H1 (cell line): ENCODE measurements at regions not wholly inside any gene's neighbourhood (a gene's known extent, or its start where the extent isn't known, plus 50 kb on each side); places are given as distances from the start of the nearest gene placed in this dataset.

Experiments used
- GTF2F1 ChIP-seq: IDR thresholded peaks from 2 replicates; pipeline ENCODE4 v1.6.1; 2012; ENCODE audit warnings: low read depth, low read length, improper control_type of control experiment, borderline replicate concordance
- TBP ChIP-seq: IDR thresholded peaks from 2 replicates; pipeline ENCODE4 v1.6.1; 2011; ENCODE audit warnings: low read depth, low read length, improper control_type of control experiment
- TF ChIP-seq, protein P1 (sequence below), 3 experiments: IDR thresholded peaks; 1 replicate in 2 of 3; 2 replicates in 1 of 3; pipeline versions ENCODE4 v1.5.1 to v1.6.1; 2011; ENCODE audit warnings: low read length in 3 of 3, mild to moderate bottlenecking in 3 of 3, inconsistent platforms in 2 of 3, low read depth in 1 of 3, moderate library complexity in 1 of 3; ENCODE audit not compliant: insufficient read depth in 1 of 3; ENCODE audit errors: control extremely low read depth in 1 of 3

DNA sequence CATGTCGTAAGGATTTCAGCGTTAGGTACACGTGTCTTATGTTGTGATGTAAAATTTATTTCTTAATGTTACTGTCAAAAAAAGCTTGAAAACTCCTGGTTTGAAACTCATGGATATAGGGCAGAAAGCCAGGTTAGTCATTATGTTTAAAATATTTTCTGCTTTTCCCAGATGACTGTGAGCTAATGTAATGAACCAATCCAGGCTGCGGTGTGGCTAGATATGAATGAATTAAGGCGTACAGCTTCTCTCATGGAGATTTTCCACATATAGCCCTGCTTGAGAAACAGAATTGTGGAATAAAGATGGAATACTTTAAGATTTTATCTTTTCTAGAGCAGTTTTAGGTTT lies 80.3 kb upstream of the STMND1 start:
- TF ChIP-seq, protein P1, sequence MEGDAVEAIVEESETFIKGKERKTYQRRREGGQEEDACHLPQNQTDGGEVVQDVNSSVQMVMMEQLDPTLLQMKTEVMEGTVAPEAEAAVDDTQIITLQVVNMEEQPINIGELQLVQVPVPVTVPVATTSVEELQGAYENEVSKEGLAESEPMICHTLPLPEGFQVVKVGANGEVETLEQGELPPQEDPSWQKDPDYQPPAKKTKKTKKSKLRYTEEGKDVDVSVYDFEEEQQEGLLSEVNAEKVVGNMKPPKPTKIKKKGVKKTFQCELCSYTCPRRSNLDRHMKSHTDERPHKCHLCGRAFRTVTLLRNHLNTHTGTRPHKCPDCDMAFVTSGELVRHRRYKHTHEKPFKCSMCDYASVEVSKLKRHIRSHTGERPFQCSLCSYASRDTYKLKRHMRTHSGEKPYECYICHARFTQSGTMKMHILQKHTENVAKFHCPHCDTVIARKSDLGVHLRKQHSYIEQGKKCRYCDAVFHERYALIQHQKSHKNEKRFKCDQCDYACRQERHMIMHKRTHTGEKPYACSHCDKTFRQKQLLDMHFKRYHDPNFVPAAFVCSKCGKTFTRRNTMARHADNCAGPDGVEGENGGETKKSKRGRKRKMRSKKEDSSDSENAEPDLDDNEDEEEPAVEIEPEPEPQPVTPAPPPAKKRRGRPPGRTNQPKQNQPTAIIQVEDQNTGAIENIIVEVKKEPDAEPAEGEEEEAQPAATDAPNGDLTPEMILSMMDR (IDR thresholded peaks at IDR 0.05; ENCODE audit: control extremely low read depth in 1 of 3, insufficient read depth in 1 of 3, low read depth in 1 of 3, low read length in 3 of 3): no peak
- no peak for TF ChIP-seq TBP
- no peak for TF ChIP-seq GTF2F1
